Activated CD4-positive, alpha-beta memory T cell treated with anti-CD3 and anti-CD28 coated beads for 36 hours (primary cell): ENCODE measurements at regions not wholly inside any gene's neighbourhood (a gene's known extent, or its start where the extent isn't known, plus 50 kb on each side); places are given as distances from the start of the nearest gene placed in this dataset.

Source experiments
- CTCF ChIA-PET: fragments of 350-600 bp; sonication (Branson Sonifier 250); formaldehyde crosslinking; loops from one replicate; lab custom pipeline; 2021; ENCODE audit warnings: antibody characterized with exemption, inconsistent platforms; lab: Charles Lee
- POLR2A ChIA-PET: fragments of 350-600 bp; sonication (Branson Sonifier 250); formaldehyde crosslinking; loops from one replicate; lab custom pipeline; 2021; ENCODE audit warnings: antibody characterized with exemption; lab: Charles Lee
- DNase-seq: peaks from one replicate; pipeline ENCODE4 v3.0.0-alpha.2; 2020
- H3K27ac Mint-ChIP-seq: one replicate; pipeline ENCODE4 v1.8.0; 2021; ENCODE audit warnings: mixed read lengths
- H3K27me3 Mint-ChIP-seq: one replicate; pipeline ENCODE4 v1.8.0; 2021; ENCODE audit warnings: mixed read lengths
- H3K36me3 Mint-ChIP-seq: one replicate; pipeline ENCODE4 v1.8.0; 2021; ENCODE audit warnings: mixed read lengths
- H3K4me1 Mint-ChIP-seq: one replicate; pipeline ENCODE4 v1.8.0; 2021; ENCODE audit warnings: low read depth, mixed read lengths
- H3K4me3 Mint-ChIP-seq: one replicate; pipeline ENCODE4 v1.8.0; 2021; ENCODE audit warnings: mild to moderate bottlenecking, mixed read lengths
- H3K9me3 Mint-ChIP-seq: one replicate; pipeline ENCODE4 v1.8.0; 2021; ENCODE audit warnings: mixed read lengths
- intact Hi-C: fragments of 100-400 bp; cut with micrococcal nuclease; formaldehyde crosslinking; loops from one replicate; pipeline ENCODE4 v1.15.1; 2023

- no peak overlapping the region for H3K4me3 Mint-ChIP-seq
- ChIA-PET POLR2A (no interaction called here), CTCF (no interaction called here)
- H3K4me1 Mint-ChIP-seq, result no peaks in the 10 kb centered on the region
- peaks cover 6% of the 10 kb centered on the region for H3K27me3 Mint-ChIP-seq
- no peak for DNase-seq
- no peaks in the 10 kb centered on the region for H3K9me3 Mint-ChIP-seq
- intact Hi-C loops, result no loop called here
- no peak overlapping the region for H3K27ac Mint-ChIP-seq
- no peaks in the 10 kb centered on the region for H3K36me3 Mint-ChIP-seq
These were observed 534.4 kb upstream of the CAMK1G start for GRCh38 chr1:209048941-209049669.

- peaks cover 6% of the 10 kb centered on the region for H3K27me3 Mint-ChIP-seq
- H3K36me3 Mint-ChIP-seq, result no peaks in the 10 kb centered on the region
- no peak overlapping the region for H3K4me3 Mint-ChIP-seq
- no peak for DNase-seq
- ChIA-PET POLR2A (no interaction called here), CTCF (no interaction called here)
- H3K4me1 Mint-ChIP-seq, result no peaks in the 10 kb centered on the region
- no peak overlapping the region for H3K27ac Mint-ChIP-seq
- intact Hi-C loops, result no loop called here
- no peaks in the 10 kb centered on the region for H3K9me3 Mint-ChIP-seq
These were observed 531.9 kb upstream of the CAMK1G start for GRCh38 chr1:209051570-209051969.

DNA sequence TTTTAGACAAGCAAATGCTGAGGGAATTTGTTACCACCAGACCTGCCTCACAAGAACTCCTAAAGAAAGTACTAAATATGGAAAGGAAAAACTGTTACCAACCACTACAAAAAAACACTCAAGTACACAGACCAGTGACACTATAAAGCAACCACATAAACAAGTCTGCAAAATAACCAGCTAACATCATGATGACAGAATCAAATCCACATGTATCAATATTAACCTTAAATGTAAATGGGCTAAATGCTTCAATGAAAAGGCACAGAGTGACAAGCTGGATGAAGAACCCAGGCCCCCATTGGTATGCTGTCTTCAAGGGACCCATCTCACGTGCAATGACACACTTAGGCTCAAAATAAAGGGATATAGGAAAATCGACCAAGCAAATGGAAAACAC lies 529.9 kb upstream of the CAMK1G start:
- POLR2A ChIA-PET, result no interaction called here
- intact Hi-C loops, result no loop called here
- DNase-seq, result no peak
- Mint-ChIP-seq H3K9me3 (no peaks in the 10 kb centered on the region), H3K27me3 (peaks cover 6% of the 10 kb centered on the region), H3K27ac (no peak overlapping the region), H3K4me3 (no peak overlapping the region), H3K36me3 (no peaks in the 10 kb centered on the region), H3K4me1 (no peaks in the 10 kb centered on the region)
- CTCF ChIA-PET, result interaction anchor here (0.6 kb wide), 1 partner anchor 401 kb away, joined by 3 read pairs; no protein-coding TSS in a partner anchor

- Mint-ChIP-seq H3K4me1 (no peaks in the 10 kb centered on the region), H3K36me3 (no peaks in the 10 kb centered on the region), H3K9me3 (no peaks in the 10 kb centered on the region), H3K4me3 (no peak overlapping the region), H3K27ac (no peak overlapping the region), H3K27me3 (peaks cover 6% of the 10 kb centered on the region)
- POLR2A ChIA-PET, result no interaction called here
- CTCF ChIA-PET, result no interaction called here
- intact Hi-C loops, result no loop called here
- no peak for DNase-seq
These were observed 526.4 kb upstream of the CAMK1G start for GRCh38 chr1:209057083-209057482.

DNA sequence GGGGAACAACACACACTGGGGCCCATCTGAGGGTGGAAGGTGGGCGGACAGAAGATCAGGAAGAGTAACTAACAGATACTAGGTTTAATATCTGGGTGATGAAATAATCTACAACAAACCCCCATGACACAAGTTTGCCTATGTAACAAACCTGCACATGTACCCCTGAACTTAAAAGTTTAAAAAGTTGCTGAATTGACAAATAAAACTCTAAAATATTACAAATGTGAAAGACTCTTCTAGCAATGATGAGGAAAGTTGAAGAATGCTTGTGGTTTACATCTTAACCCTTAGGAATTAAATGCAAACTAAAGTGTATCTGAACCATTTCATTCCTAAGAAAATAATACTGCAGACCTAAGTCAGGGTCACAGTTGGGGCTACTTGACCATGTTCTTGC lies 525.6 kb upstream of the CAMK1G start:
- H3K4me3 Mint-ChIP-seq, result no peak overlapping the region
- no peaks in the 10 kb centered on the region for H3K9me3 Mint-ChIP-seq
- no peak overlapping the region for H3K27ac Mint-ChIP-seq
- H3K36me3 Mint-ChIP-seq, result no peaks in the 10 kb centered on the region
- CTCF ChIA-PET, result no interaction called here
- DNase-seq, result no peak
- POLR2A ChIA-PET, result no interaction called here
- peaks cover 3% of the 10 kb centered on the region for H3K27me3 Mint-ChIP-seq
- no peaks in the 10 kb centered on the region for H3K4me1 Mint-ChIP-seq
- intact Hi-C loops, result no loop called here

GRCh38 chr1:209059376-209059775 lies 524.1 kb upstream of the CAMK1G start:
- ChIA-PET CTCF (no interaction called here), POLR2A (no interaction called here)
- no peak for DNase-seq
- H3K27ac Mint-ChIP-seq, result no peak overlapping the region
- H3K9me3 Mint-ChIP-seq, result no peaks in the 10 kb centered on the region
- no peaks in the 10 kb centered on the region for H3K36me3 Mint-ChIP-seq
- no peak overlapping the region for H3K4me3 Mint-ChIP-seq
- peaks cover 2% of the 10 kb centered on the region for H3K27me3 Mint-ChIP-seq
- intact Hi-C loops, result no loop called here
- H3K4me1 Mint-ChIP-seq, result no peaks in the 10 kb centered on the region

DNA sequence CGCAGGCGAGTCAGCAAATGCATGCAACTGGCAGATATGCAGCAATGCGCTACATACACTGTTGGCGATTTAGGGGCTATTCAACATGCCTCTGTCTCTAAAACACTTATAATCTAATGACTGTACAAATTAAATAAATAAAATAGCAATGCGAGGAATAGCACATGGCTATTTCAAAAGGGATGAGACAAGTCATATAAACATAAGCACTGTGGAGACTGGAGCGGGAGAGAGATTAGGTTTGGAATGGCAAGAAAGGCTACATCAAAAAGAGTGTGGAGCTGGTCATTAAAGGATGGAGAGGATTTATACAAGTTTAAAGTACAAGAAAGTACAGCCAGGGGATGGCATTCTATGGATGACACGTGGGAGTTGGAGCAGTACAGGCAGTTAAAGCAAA lies 523.5 kb upstream of the CAMK1G start:
- Mint-ChIP-seq H3K4me3 (no peak overlapping the region), H3K36me3 (no peaks in the 10 kb centered on the region), H3K27ac (no peak overlapping the region), H3K4me1 (no peaks in the 10 kb centered on the region), H3K9me3 (no peaks in the 10 kb centered on the region), H3K27me3 (peaks cover 2% of the 10 kb centered on the region)
- no peak for DNase-seq
- intact Hi-C loops, result no loop called here
- CTCF ChIA-PET, result no interaction called here
- POLR2A ChIA-PET, result no interaction called here

DNA sequence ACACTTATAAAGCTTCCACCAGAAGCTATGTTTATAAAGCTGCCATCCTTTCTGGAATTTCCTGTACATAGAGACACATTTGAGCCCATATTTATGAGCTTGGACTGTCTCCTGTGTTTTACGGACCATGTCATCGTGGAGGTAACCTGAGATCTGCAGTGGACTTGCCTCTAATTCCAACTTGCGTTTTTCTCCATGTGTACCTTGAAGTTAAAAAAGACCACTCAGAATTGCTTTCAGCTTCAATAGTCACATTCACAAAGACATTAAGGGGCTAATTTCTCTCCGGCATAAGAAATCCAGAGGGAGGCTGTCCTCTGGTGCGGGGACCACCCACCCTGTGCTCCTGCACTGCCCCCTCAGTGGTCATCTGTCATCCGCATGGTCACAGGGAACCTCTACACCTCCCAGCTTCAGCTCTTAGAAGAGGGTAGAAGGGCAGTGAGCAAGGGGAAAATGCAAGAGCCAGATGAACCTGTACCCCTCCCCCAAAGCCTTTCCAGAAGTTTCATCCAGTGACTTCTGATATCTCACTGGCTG lies 521.4 kb upstream of the CAMK1G start:
- Mint-ChIP-seq H3K4me3 (no peak overlapping the region), H3K27me3 (peaks cover 2% of the 10 kb centered on the region), H3K4me1 (no peaks in the 10 kb centered on the region), H3K36me3 (no peaks in the 10 kb centered on the region), H3K9me3 (no peaks in the 10 kb centered on the region), H3K27ac (no peak overlapping the region)
- no peak for DNase-seq
- ChIA-PET CTCF (no interaction called here), POLR2A (no interaction called here)
- intact Hi-C loops, result no loop called here

- intact Hi-C loops, result no loop called here
These were observed 520.7 kb upstream of the CAMK1G start for GRCh38 chr1:209062863-209063262.

DNA sequence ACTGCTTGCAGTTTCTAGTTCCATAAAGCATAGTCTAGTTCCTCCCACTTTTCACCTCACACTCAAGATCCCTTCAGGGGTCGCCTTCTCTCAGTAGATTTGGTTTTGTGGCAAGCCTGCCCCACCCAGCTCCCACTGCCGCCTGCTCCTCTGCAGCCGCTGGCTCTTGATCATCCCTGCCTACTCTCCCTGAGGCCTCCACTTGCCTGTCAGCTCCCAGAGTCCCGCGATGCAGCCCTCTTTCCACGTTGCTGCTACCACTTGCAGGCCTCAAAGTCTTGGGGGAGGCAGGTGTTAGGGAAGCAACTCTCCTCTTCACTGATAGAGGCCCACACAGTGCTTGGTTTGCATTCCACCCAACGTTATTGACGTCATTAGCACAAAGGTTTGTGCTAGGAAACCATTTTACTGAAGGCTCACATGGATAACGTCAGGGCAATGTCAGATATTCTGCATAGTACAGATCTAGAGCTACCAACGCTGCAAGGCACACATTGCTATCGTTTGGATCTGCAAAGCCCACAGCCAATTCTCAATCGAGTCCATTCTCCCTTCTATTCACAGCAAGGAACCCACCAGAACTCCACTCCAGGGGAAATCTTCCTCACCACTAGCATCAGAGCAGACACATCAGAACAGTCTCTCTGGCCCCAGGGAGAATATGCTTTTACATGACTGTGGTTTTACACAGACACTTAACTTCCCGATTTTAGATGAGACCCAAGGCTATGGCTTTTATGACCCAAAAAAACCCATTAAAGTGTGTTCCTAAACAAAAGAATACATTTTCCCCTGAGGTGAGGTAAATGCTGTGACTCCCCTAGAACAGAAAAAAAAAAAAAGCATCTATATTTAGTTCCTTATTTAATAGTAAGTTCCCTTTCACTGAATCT lies 519.5 kb upstream of the CAMK1G start:
- no peak for DNase-seq
- Mint-ChIP-seq H3K4me3 (no peak overlapping the region), H3K27me3 (peaks cover 2% of the 10 kb centered on the region), H3K9me3 (no peaks in the 10 kb centered on the region), H3K36me3 (no peaks in the 10 kb centered on the region), H3K27ac (no peak overlapping the region), H3K4me1 (no peaks in the 10 kb centered on the region)
- intact Hi-C loops, result no loop called here
- ChIA-PET POLR2A (no interaction called here), CTCF (no interaction called here)

More at GRCh38 chr1:209062863-209063262, 520.7 kb upstream of the CAMK1G start:
- CTCF ChIA-PET, result no interaction called here
- no peaks in the 10 kb centered on the region for H3K36me3 Mint-ChIP-seq
- no peaks in the 10 kb centered on the region for H3K4me1 Mint-ChIP-seq
- H3K4me3 Mint-ChIP-seq, result no peak overlapping the region
- no peak overlapping the region for H3K27ac Mint-ChIP-seq
- POLR2A ChIA-PET, result no interaction called here
- H3K9me3 Mint-ChIP-seq, result no peaks in the 10 kb centered on the region
- no peak for DNase-seq
- peaks cover 2% of the 10 kb centered on the region for H3K27me3 Mint-ChIP-seq

DNA sequence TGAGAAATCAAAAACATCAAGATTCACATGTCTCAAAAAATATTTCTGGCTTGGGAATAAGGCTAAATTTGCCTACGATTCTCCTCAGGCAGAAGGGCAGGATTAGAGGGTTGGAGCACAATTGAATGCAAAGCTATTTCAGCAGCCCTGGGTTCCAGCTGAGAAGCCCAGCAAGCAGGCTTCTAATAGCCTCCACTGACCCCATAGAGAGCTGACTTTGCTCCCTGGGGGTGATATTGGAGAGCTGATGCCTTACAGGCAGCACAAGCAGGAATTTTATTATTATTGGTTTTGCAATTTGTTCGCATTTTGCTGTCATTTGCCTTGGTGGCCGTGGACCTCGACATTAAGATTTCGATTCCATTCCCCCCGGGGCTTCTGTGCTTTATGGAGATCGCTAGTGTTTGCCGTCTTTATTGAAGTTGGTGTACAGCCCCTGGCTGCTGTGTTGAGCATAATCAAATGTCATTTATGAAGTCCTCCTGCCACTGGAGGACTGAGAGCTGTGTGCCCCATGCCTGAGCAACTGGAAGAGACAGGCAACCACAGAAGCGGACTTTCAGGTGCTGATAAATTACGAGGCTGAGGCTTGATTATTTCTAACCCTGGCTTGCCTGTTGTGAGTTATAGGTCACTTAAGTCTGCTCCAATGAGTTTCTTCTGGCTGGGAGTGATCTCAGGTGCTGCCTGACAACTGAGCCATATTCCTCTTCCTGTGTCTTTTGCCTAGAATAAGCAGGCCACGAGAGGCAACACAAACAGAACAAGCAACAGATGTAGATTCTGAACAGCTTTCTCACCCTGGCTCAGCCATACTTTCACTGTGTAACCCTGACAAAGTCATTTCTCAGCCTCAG lies 518.4 kb upstream of the CAMK1G start:
- intact Hi-C loops, result no loop called here
- Mint-ChIP-seq H3K4me3 (no peak overlapping the region), H3K27me3 (peaks cover 2% of the 10 kb centered on the region), H3K27ac (no peak overlapping the region), H3K4me1 (no peaks in the 10 kb centered on the region), H3K36me3 (no peaks in the 10 kb centered on the region), H3K9me3 (no peaks in the 10 kb centered on the region)
- POLR2A ChIA-PET, result no interaction called here
- CTCF ChIA-PET, result no interaction called here
- DNase-seq, result no peak

- CTCF ChIA-PET, result no interaction called here
- POLR2A ChIA-PET, result no interaction called here
- Mint-ChIP-seq H3K9me3 (no peaks in the 10 kb centered on the region), H3K36me3 (no peaks in the 10 kb centered on the region), H3K4me1 (no peaks in the 10 kb centered on the region), H3K27me3 (peaks cover 2% of the 10 kb centered on the region), H3K4me3 (no peak overlapping the region), H3K27ac (no peak overlapping the region)
- DNase-seq, result no peak
- intact Hi-C loops, result no loop called here
These were observed 511.0 kb upstream of the CAMK1G start for GRCh38 chr1:209072481-209072880.
